ENCODE measurements at regions not wholly inside any gene's neighbourhood (a gene's known extent, or its start where the extent isn't known, plus 50 kb on each side); places are given as distances from the start of the nearest gene placed in this dataset.

- no peak for TF ChIP-seq POLR2A (IDR thresholded peaks at IDR 0.05)
- no peak for TF ChIP-seq CTCF (IDR thresholded peaks at IDR 0.05)
These were observed 65.4 kb upstream of the KLHL13 start for GRCh38 chrX:118182025-118182424.

All from adrenal gland (tissue), 5 donors.